Keratinocyte (primary cell): ENCODE measurements at regions not wholly inside any gene's neighbourhood (a gene's known extent, or its start where the extent isn't known, plus 50 kb on each side); places are given as distances from the start of the nearest gene placed in this dataset.

ENCODE experiments used
- DNase-seq: peaks from one replicate; pipeline ENCODE4 v3.0.0-alpha.2; 2011; ENCODE audit warnings: low read depth, missing footprints, low spot score
- FAIRE-seq: peaks from 2 replicates; lab custom pipeline; 2011; peaks lifted over from hg19 to GRCh38; lab: Jason Lieb, UNC
- H2AFZ ChIP-seq: 2 replicates; pipeline ENCODE4 v1.6.0; 2012; ENCODE audit warnings: low read length, control low read depth, inconsistent platforms; ENCODE audit not compliant: control insufficient read depth
- H3K27ac ChIP-seq: 2 replicates; pipeline ENCODE4 v1.5.1; 2011; ENCODE audit warnings: low read length; ENCODE audit not compliant: control insufficient read depth, insufficient read depth
- H3K27me3 ChIP-seq: 3 replicates; pipeline ENCODE4 v1.6.0; 2011; ENCODE audit warnings: low read length; ENCODE audit not compliant: control insufficient read depth, insufficient read depth; ENCODE audit errors: extremely low read depth
- H3K36me3 ChIP-seq, 2 experiments: 2 replicates in 1 of 2; 3 replicates in 1 of 2; pipeline ENCODE4 v1.5.1; 2011; ENCODE audit warnings: low read length in 2 of 2, mild to moderate bottlenecking in 1 of 2; ENCODE audit not compliant: control insufficient read depth in 2 of 2, insufficient read depth in 2 of 2; ENCODE audit errors: extremely low read depth in 1 of 2
- H3K4me1 ChIP-seq: 3 replicates; pipeline ENCODE4 v1.5.1; 2011; ENCODE audit warnings: low read length; ENCODE audit not compliant: control insufficient read depth, insufficient read depth; ENCODE audit errors: extremely low read depth
- H3K4me2 ChIP-seq: 3 replicates; pipeline ENCODE4 v1.6.0; 2011; ENCODE audit warnings: low read depth, low read length; ENCODE audit not compliant: control insufficient read depth, insufficient read depth; ENCODE audit errors: extremely low read depth
- H3K4me3 ChIP-seq, 3 experiments: fragments of 200-600 bp in 1 of 3; sonication (generic) in 1 of 3; 2 replicates in 2 of 3; 3 replicates in 1 of 3; pipeline ENCODE4 v1.5.1; 2011 to 2016; ENCODE audit warnings: low read length in 3 of 3, mild to moderate bottlenecking in 3 of 3, control low read depth in 2 of 3, inconsistent platforms in 1 of 3, low read depth in 1 of 3, mixed read lengths in 1 of 3, mixed run types in 1 of 3, moderate library complexity in 1 of 3; ENCODE audit not compliant: control insufficient read depth in 2 of 3, insufficient read depth in 2 of 3; ENCODE audit errors: extremely low read depth in 1 of 3
- H3K79me2 ChIP-seq: 2 replicates; pipeline ENCODE4 v1.6.0; 2012; ENCODE audit warnings: low read length; ENCODE audit not compliant: control insufficient read depth, insufficient read depth
- H3K9ac ChIP-seq: 3 replicates; pipeline ENCODE4 v1.6.0; 2011; ENCODE audit warnings: low read length; ENCODE audit not compliant: control insufficient read depth, insufficient read depth; ENCODE audit errors: extremely low read depth
- H3K9me1 ChIP-seq: 3 replicates; pipeline ENCODE4 v1.6.0; 2011; ENCODE audit warnings: low read length; ENCODE audit not compliant: control insufficient read depth, insufficient read depth; ENCODE audit errors: extremely low read depth
- H3K9me3 ChIP-seq: 2 replicates; pipeline ENCODE4 v1.5.1; 2012; ENCODE audit warnings: low read depth, low read length; ENCODE audit not compliant: control insufficient read depth
- H4K20me1 ChIP-seq: 3 replicates; pipeline ENCODE4 v1.6.0; 2011; ENCODE audit warnings: low read length; ENCODE audit not compliant: control insufficient read depth, insufficient read depth; ENCODE audit errors: extremely low read depth
- EZH2 ChIP-seq: IDR thresholded peaks from one replicate; pipeline ENCODE4 v1.6.1; 2012; ENCODE audit warnings: inconsistent platforms, mild to moderate bottlenecking, low read length, moderate library complexity
- dilution Hi-C: fragments of 300-500 bp; cut with MboI; formaldehyde crosslinking; loops from one replicate; pipeline ENCODE4 v1.7.0; 2020; ENCODE audit warnings: low sequenced_read_pairs; ENCODE audit not compliant: extremely low pct_ligation_motif_present
- TF ChIP-seq, protein P1 (sequence below), 3 experiments: IDR thresholded peaks in 1 of 3; conservative IDR thresholded peaks in 1 of 3; optimal IDR thresholded peaks in 1 of 3; 2 replicates in 2 of 3; 3 replicates in 1 of 3; pipeline versions ENCODE3 to v1.5.1; 2011; ENCODE audit warnings: low read length in 3 of 3, mild to moderate bottlenecking in 3 of 3, moderate library complexity in 2 of 3, control low read depth in 1 of 3, inconsistent platforms in 1 of 3; ENCODE audit not compliant: insufficient read depth in 2 of 3; ENCODE audit errors: extremely low read depth in 1 of 3

DNA sequence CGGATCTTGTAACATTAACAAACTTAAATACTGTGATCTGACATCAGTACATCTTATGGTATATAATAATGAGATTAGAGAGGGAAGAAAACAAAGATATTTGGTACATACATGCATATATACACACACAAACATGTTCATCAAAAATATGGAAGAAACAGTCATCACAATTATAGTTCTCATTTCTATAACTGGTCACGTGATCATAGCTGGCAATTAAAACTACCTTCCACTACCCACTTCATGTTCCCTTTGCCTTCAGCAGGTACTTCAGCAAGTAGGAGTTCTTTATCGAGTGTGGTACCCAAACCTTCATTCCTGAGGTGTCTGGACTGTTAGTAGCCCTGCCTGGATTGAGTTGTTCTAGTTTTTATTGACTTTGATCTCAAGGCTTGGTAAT is 70.9 kb upstream of the ALDH1A3 start:
- dilution Hi-C loops, result no loop called here
- no peak for TF ChIP-seq EZH2
- TF ChIP-seq, protein P1, sequence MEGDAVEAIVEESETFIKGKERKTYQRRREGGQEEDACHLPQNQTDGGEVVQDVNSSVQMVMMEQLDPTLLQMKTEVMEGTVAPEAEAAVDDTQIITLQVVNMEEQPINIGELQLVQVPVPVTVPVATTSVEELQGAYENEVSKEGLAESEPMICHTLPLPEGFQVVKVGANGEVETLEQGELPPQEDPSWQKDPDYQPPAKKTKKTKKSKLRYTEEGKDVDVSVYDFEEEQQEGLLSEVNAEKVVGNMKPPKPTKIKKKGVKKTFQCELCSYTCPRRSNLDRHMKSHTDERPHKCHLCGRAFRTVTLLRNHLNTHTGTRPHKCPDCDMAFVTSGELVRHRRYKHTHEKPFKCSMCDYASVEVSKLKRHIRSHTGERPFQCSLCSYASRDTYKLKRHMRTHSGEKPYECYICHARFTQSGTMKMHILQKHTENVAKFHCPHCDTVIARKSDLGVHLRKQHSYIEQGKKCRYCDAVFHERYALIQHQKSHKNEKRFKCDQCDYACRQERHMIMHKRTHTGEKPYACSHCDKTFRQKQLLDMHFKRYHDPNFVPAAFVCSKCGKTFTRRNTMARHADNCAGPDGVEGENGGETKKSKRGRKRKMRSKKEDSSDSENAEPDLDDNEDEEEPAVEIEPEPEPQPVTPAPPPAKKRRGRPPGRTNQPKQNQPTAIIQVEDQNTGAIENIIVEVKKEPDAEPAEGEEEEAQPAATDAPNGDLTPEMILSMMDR (optimal IDR thresholded peaks at IDR 0.05 in 1 of 3, IDR thresholded peaks at IDR 0.05 in 1 of 3, conservative IDR thresholded peaks at IDR 0.05 in 1 of 3; ENCODE audit: extremely low read depth in 1 of 3, insufficient read depth in 2 of 3, low read length in 3 of 3), result no peak
- Histone ChIP-seq H3K27me3 (no peaks in the 10 kb centered on the region), H3K27ac (no peak overlapping the region), H3K9me1 (no peaks in the 10 kb centered on the region), H3K79me2 (no peaks in the 10 kb centered on the region), H3K9me3 (peaks cover 5% of the 10 kb centered on the region), H3K4me2 (no peak overlapping the region), H3K9ac (no peak overlapping the region), H4K20me1 (no peaks in the 10 kb centered on the region), H2AFZ (no peak overlapping the region), H3K36me3 (no peaks in the 10 kb centered on the region), H3K4me3 (no peak overlapping the region), H3K4me1 (peaks cover 9% of the 10 kb centered on the region)
- FAIRE-seq (no peak), DNase-seq (no peak)

DNA sequence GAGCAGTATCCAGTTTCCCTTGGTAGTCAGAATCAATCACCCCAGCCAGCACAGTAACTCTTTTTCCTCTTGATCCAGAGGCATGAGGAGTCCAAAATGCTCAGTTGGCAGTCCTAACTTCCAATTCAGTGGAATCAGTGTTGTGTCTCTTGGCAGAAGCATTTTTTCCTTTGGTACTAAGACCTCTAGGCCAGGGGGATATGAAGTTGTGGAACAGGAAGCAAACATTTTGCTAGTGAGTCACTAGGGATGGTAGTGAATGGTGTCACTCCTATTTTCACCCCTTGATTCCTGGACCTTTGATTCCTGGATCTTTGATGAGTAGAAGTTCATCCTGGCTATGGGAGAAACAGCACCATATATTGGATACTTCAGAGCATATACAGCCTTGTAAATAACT is 70.5 kb upstream of the ALDH1A3 start:
- peaks cover 9% of the 10 kb centered on the region for H3K4me1 ChIP-seq
- peaks cover 5% of the 10 kb centered on the region for H3K9me3 ChIP-seq
- H2AFZ ChIP-seq, result peak overlapping the region; percentile 11
- FAIRE-seq (peak; percentile 34), DNase-seq (no peak)
- H3K4me3 ChIP-seq, result no peak overlapping the region
- H4K20me1 ChIP-seq, result no peaks in the 10 kb centered on the region
- H3K9ac ChIP-seq, result no peak overlapping the region
- no peak overlapping the region for H3K4me2 ChIP-seq
- dilution Hi-C loops, result no loop called here
- H3K79me2 ChIP-seq, result no peaks in the 10 kb centered on the region
- H3K9me1 ChIP-seq, result no peaks in the 10 kb centered on the region
- no peaks in the 10 kb centered on the region for H3K36me3 ChIP-seq
- no peaks in the 10 kb centered on the region for H3K27me3 ChIP-seq
- no peak for TF ChIP-seq EZH2
- TF ChIP-seq, protein P1 (optimal IDR thresholded peaks at IDR 0.05 in 1 of 3, IDR thresholded peaks at IDR 0.05 in 1 of 3, conservative IDR thresholded peaks at IDR 0.05 in 1 of 3; ENCODE audit: extremely low read depth in 1 of 3, insufficient read depth in 2 of 3, low read length in 3 of 3), result no peak
- no peak overlapping the region for H3K27ac ChIP-seq
